ENCODE measurements at regions not wholly inside any gene's neighbourhood (a gene's known extent, or its start where the extent isn't known, plus 50 kb on each side); places are given as distances from the start of the nearest gene placed in this dataset.

DNA sequence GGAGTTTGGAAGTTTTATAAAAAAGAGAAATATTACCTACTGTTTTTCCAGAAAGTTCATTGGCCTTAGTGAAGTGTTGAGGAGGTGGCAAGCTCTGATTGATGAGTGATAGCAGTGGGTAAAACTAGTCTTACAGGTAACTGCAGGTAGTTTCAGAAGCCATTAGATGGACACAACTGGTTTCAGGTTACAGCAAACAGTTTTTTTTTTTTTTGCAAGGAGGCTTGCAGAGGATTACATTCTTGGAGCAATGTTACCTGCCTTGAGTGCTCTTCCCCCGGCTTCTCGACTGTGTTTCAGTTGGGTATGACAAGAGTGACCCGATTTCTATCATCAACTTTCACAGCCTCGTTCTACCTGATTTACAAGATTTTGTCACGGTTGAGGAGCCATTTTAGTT, 333.4 kb downstream of the YTHDC2 start:
- TF ChIP-seq, protein P1, sequence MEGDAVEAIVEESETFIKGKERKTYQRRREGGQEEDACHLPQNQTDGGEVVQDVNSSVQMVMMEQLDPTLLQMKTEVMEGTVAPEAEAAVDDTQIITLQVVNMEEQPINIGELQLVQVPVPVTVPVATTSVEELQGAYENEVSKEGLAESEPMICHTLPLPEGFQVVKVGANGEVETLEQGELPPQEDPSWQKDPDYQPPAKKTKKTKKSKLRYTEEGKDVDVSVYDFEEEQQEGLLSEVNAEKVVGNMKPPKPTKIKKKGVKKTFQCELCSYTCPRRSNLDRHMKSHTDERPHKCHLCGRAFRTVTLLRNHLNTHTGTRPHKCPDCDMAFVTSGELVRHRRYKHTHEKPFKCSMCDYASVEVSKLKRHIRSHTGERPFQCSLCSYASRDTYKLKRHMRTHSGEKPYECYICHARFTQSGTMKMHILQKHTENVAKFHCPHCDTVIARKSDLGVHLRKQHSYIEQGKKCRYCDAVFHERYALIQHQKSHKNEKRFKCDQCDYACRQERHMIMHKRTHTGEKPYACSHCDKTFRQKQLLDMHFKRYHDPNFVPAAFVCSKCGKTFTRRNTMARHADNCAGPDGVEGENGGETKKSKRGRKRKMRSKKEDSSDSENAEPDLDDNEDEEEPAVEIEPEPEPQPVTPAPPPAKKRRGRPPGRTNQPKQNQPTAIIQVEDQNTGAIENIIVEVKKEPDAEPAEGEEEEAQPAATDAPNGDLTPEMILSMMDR (IDR thresholded peaks at IDR 0.05) = no peak
- TF ChIP-seq EZH2 (IDR thresholded peaks at IDR 0.05; ENCODE audit: borderline replicate concordance, insufficient read depth, low read depth, low read length, poor library complexity, severe bottlenecking) = no peak

All from B cell (primary cell).